H1 (cell line): ENCODE measurements at regions not wholly inside any gene's neighbourhood (a gene's known extent, or its start where the extent isn't known, plus 50 kb on each side); places are given as distances from the start of the nearest gene placed in this dataset.

ENCODE experiments used
- CTCF ChIA-PET: fragments of 300-600 bp; sonication (Branson Sonifier 250); formaldehyde crosslinking; loops from one replicate; lab custom pipeline; 2021; ENCODE audit not compliant: partially characterized antibody; lab: Charles Lee
- POLR2A ChIA-PET: fragments of 300-600 bp; sonication (Branson Sonifier 250); formaldehyde crosslinking; loops from one replicate; lab custom pipeline; 2021; ENCODE audit warnings: inconsistent platforms; ENCODE audit not compliant: partially characterized antibody; lab: Charles Lee
- DNase-seq, 2 experiments: peaks; one replicate each; pipeline versions ENCODE4 v3.0.0 to v3.0.0-alpha.2; 2010 to 2022; ENCODE audit warnings: low spot score in 2 of 2, low read depth in 1 of 2, mixed read lengths in 1 of 2
- FAIRE-seq: peaks from 2 replicates; lab custom pipeline; 2011; peaks lifted over from hg19 to GRCh38; lab: Jason Lieb, UNC
- H2AFZ ChIP-seq: 2 replicates; pipeline ENCODE4 v1.8.1; 2012; ENCODE audit warnings: low read length, inconsistent platforms
- H2AK5ac ChIP-seq: 2 replicates; pipeline ENCODE4 v1.6.1; 2013; ENCODE audit warnings: low read depth, low read length
- H2BK120ac ChIP-seq: replicated peaks from 2 replicates; pipeline ENCODE3; 2013; ENCODE audit warnings: low read depth, low read length, inconsistent platforms
- H2BK12ac ChIP-seq: 2 replicates; pipeline ENCODE4 v1.6.1; 2013; ENCODE audit warnings: low read depth, low read length
- H2BK15ac ChIP-seq: 2 replicates; pipeline ENCODE4 v1.6.1; 2013; ENCODE audit warnings: low read length
- H2BK20ac ChIP-seq: 2 replicates; pipeline ENCODE4 v1.6.1; 2013; ENCODE audit warnings: low read length
- H2BK5ac ChIP-seq: 2 replicates; pipeline ENCODE4 v1.6.1; 2013; ENCODE audit warnings: low read depth, low read length
- H3K14ac ChIP-seq: 2 replicates; pipeline ENCODE4 v1.6.1; 2013; ENCODE audit warnings: inconsistent platforms; ENCODE audit not compliant: insufficient read length
- H3K18ac ChIP-seq: 2 replicates; pipeline ENCODE4 v1.6.1; 2013; ENCODE audit warnings: low read length; ENCODE audit errors: extremely low read depth
- H3K23ac ChIP-seq: 2 replicates; pipeline ENCODE4 v1.6.1; 2013; ENCODE audit warnings: inconsistent platforms; ENCODE audit not compliant: insufficient read length
- H3K23me2 ChIP-seq: 2 replicates; pipeline ENCODE4 v1.6.1; 2013; ENCODE audit warnings: low read depth, low read length
- H3K27ac ChIP-seq: 2 replicates; pipeline ENCODE4 v1.6.1; 2011; ENCODE audit warnings: low read depth, low read length, inconsistent platforms
- H3K27me3 ChIP-seq, 4 experiments: replicated peaks in 1 of 4; 1 replicate in 1 of 4; 2 replicates in 3 of 4; pipeline versions ENCODE4 v1.6.1 to v1.8.1; 2011 to 2013; ENCODE audit warnings: low read length in 3 of 4, mild to moderate bottlenecking in 3 of 4, inconsistent platforms in 2 of 4, mixed read lengths in 2 of 4, moderate library complexity in 1 of 4; ENCODE audit not compliant: control insufficient read depth in 3 of 4, insufficient read depth in 3 of 4; ENCODE audit errors: extremely low read depth in 1 of 4
- H3K36me3 ChIP-seq, 4 experiments: 2 replicates each; pipeline versions ENCODE4 v1.6.1 to v1.8.1; 2011 to 2013; ENCODE audit warnings: mild to moderate bottlenecking in 4 of 4, low read length in 3 of 4, moderate library complexity in 2 of 4, control low read depth in 1 of 4, inconsistent platforms in 1 of 4; ENCODE audit not compliant: insufficient read depth in 4 of 4, control insufficient read depth in 2 of 4
- H3K4ac ChIP-seq: replicated peaks from 2 replicates; pipeline ENCODE3; 2013; ENCODE audit warnings: low read length, low read depth, mixed read lengths, inconsistent platforms; ENCODE audit not compliant: insufficient read length
- H3K4me1 ChIP-seq, 4 experiments: replicated peaks in 1 of 4; 1 replicate in 1 of 4; 2 replicates in 3 of 4; pipeline versions ENCODE4 v1.6.1 to v1.8.1; 2011 to 2013; ENCODE audit warnings: low read length in 3 of 4, inconsistent platforms in 2 of 4, mixed read lengths in 1 of 4; ENCODE audit not compliant: insufficient read depth in 4 of 4, control insufficient read depth in 3 of 4
- H3K4me2 ChIP-seq, 2 experiments: 2 replicates each; pipeline versions ENCODE4 v1.6.1 to v1.8.1; 2011 to 2013; ENCODE audit warnings: low read depth in 2 of 2, low read length in 2 of 2, control low read depth in 1 of 2, inconsistent platforms in 1 of 2, mild to moderate bottlenecking in 1 of 2; ENCODE audit not compliant: insufficient read depth in 1 of 2
- H3K4me3 ChIP-seq, 4 experiments: fragments of 200-600, 300-600 bp in 1 of 4; sonication (generic), shearing (Covaris generic), sonication (Bioruptor Twin) in 1 of 4; 2 replicates each; pipeline versions ENCODE4 v1.5.1 to v1.8.1; 2011 to 2016; ENCODE audit warnings: low read length in 4 of 4, low read depth in 3 of 4, control low read depth in 2 of 4, inconsistent platforms in 2 of 4, mild to moderate bottlenecking in 2 of 4, mixed read lengths in 1 of 4, moderate library complexity in 1 of 4; ENCODE audit not compliant: insufficient read depth in 2 of 4; ENCODE audit errors: extremely low read depth in 1 of 4
- H3K56ac ChIP-seq: replicated peaks from 2 replicates; pipeline ENCODE3; 2013; ENCODE audit warnings: low read depth, mild to moderate bottlenecking, mixed read lengths, low read length, inconsistent platforms; ENCODE audit not compliant: insufficient read length
- H3K79me1 ChIP-seq: 2 replicates; pipeline ENCODE4 v1.6.1; 2013; ENCODE audit warnings: low read depth, low read length, control low read depth
- H3K79me2 ChIP-seq, 2 experiments: 2 replicates each; pipeline versions ENCODE4 v1.6.1 to v1.8.1; 2012 to 2013; ENCODE audit warnings: low read length in 2 of 2, mild to moderate bottlenecking in 2 of 2, inconsistent platforms in 1 of 2; ENCODE audit not compliant: insufficient read depth in 2 of 2, control insufficient read depth in 1 of 2
- H3K9ac ChIP-seq, 4 experiments: replicated peaks in 1 of 4; 1 replicate in 1 of 4; 2 replicates in 3 of 4; pipeline versions ENCODE4 v1.6.1 to v1.8.1; 2011 to 2013; ENCODE audit warnings: low read depth in 3 of 4, low read length in 3 of 4, control low read depth in 2 of 4, mild to moderate bottlenecking in 2 of 4, moderate library complexity in 2 of 4, inconsistent platforms in 1 of 4; ENCODE audit errors: extremely low read depth in 1 of 4
- H3K9me3 ChIP-seq, 2 experiments: 2 replicates each; pipeline versions ENCODE4 v1.6.1 to v1.8.1; 2012 to 2013; ENCODE audit warnings: mild to moderate bottlenecking in 2 of 2, moderate library complexity in 2 of 2, control low read depth in 1 of 2, inconsistent platforms in 1 of 2, low read depth in 1 of 2, low read length in 1 of 2, mixed read lengths in 1 of 2; ENCODE audit not compliant: insufficient read depth in 2 of 2
- H4K20me1 ChIP-seq, 2 experiments: replicated peaks in 1 of 2; 2 replicates each; pipeline versions ENCODE3 to v1.8.1; 2011 to 2013; ENCODE audit warnings: inconsistent platforms in 2 of 2, low read length in 2 of 2, mild to moderate bottlenecking in 1 of 2; ENCODE audit not compliant: insufficient read depth in 2 of 2, control insufficient read depth in 1 of 2
- H4K5ac ChIP-seq: 2 replicates; pipeline ENCODE4 v1.6.1; 2013; ENCODE audit warnings: low read length, low read depth, mixed read lengths, inconsistent platforms; ENCODE audit not compliant: insufficient read length
- H4K8ac ChIP-seq: 2 replicates; pipeline ENCODE4 v1.8.0; 2013; ENCODE audit warnings: mild to moderate bottlenecking, moderate library complexity, low read length, inconsistent platforms; ENCODE audit not compliant: insufficient read depth; ENCODE audit errors: extremely low read depth
- H4K91ac ChIP-seq: replicated peaks from 2 replicates; pipeline ENCODE3; 2013; ENCODE audit warnings: low read length, mixed read lengths, inconsistent platforms; ENCODE audit not compliant: insufficient read length
- ATF2 ChIP-seq: IDR thresholded peaks from 2 replicates; pipeline ENCODE4 v1.6.1; 2012; ENCODE audit warnings: low read length, inconsistent platforms
- ATF3 ChIP-seq: IDR thresholded peaks from 2 replicates; pipeline ENCODE4 v1.6.1; 2011; ENCODE audit warnings: low read depth, mild to moderate bottlenecking, low read length; ENCODE audit not compliant: insufficient read depth
- CHD2 ChIP-seq: IDR thresholded peaks from 2 replicates; pipeline ENCODE4 v1.6.1; 2012; ENCODE audit warnings: low read length, improper control_type of control experiment
- CTCF ChIP-seq, 3 experiments: IDR thresholded peaks; 1 replicate in 2 of 3; 2 replicates in 1 of 3; pipeline versions ENCODE4 v1.5.1 to v1.6.1; 2011; ENCODE audit warnings: low read length in 3 of 3, mild to moderate bottlenecking in 3 of 3, inconsistent platforms in 2 of 3, low read depth in 1 of 3, moderate library complexity in 1 of 3; ENCODE audit not compliant: insufficient read depth in 1 of 3; ENCODE audit errors: control extremely low read depth in 1 of 3
- KDM5A ChIP-seq: fragments of 200-600 bp; IDR thresholded peaks from 2 replicates; pipeline ENCODE4 v1.7.1; 2012; ENCODE audit warnings: mild to moderate bottlenecking, low read length, inconsistent platforms, mixed read lengths
- RBBP5 ChIP-seq: IDR thresholded peaks from 2 replicates; pipeline ENCODE4 v1.7.1; 2012; ENCODE audit warnings: low read depth, mild to moderate bottlenecking, inconsistent platforms, low read length, moderate library complexity, borderline replicate concordance
- SAP30 ChIP-seq: fragments of 300-600 bp; sonication (generic); IDR thresholded peaks from 2 replicates; pipeline ENCODE4 v1.7.1; 2012; ENCODE audit warnings: low read length, moderate library complexity, mild to moderate bottlenecking, inconsistent platforms; ENCODE audit not compliant: insufficient read depth, insufficient replicate concordance
- SUZ12 ChIP-seq: fragments of 200-600 bp; sonication (generic); IDR thresholded peaks from 2 replicates; pipeline ENCODE4 v1.6.1; 2012; ENCODE audit warnings: mild to moderate bottlenecking, inconsistent platforms, low read length, moderate library complexity, mixed read lengths
- TF ChIP-seq, protein P1 (sequence below): IDR thresholded peaks from 2 replicates; pipeline ENCODE4 v1.6.1; 2011; ENCODE audit warnings: low read length, improper control_type of control experiment

GRCh38 chr7:50852901-50853300 lies 70.2 kb upstream of the GRB10 start:
- Histone ChIP-seq H3K23ac (no peak overlapping the region), H3K27me3 (peaks cover 0 to 2% (median 0%) of the 10 kb centered on the region in 4 experiments; a peak in 2 of 7 replicates), H3K4me1 (no peaks in the 10 kb centered on the region), H4K20me1 (peaks cover 0 to 3% of the 10 kb centered on the region in 2 experiments), H2AK5ac (no peak overlapping the region), H2AFZ (no peak overlapping the region), H3K79me1 (no peaks in the 10 kb centered on the region), H3K9ac (no peak overlapping the region), H2BK120ac (no peak overlapping the region), H2BK12ac (no peak overlapping the region), H3K4me2 (no peak overlapping the region), H3K9me3 (no peaks in the 10 kb centered on the region), H3K4ac (no peak overlapping the region), H4K5ac (no peak overlapping the region), H3K79me2 (no peaks in the 10 kb centered on the region), H2BK20ac (no peak overlapping the region), H3K56ac (no peak overlapping the region), H2BK5ac (no peak overlapping the region), H3K27ac (no peak overlapping the region), H3K4me3 (no peak overlapping the region), H3K18ac (no peak overlapping the region), H2BK15ac (no peak overlapping the region), H4K91ac (no peak overlapping the region), H3K23me2 (peaks cover 6% of the 10 kb centered on the region), H3K36me3 (no peaks in the 10 kb centered on the region), H4K8ac (no peak overlapping the region), H3K14ac (no peak overlapping the region)
- ChIA-PET CTCF (interaction anchor here (0.7 kb wide), 1 partner anchor 49 kb away, joined by 3 read pairs; no protein-coding TSS in a partner anchor), POLR2A (no interaction called here)
- no peak for FAIRE-seq
- DNase-seq, result peak in 1 of 2 experiments; percentile 13
- TF ChIP-seq RBBP5 (no peak), SAP30 (no peak), KDM5A (no peak), SUZ12 (no peak), ATF3 (no peak), CHD2 (no peak), CTCF (IDR thresholded peaks at IDR 0.05; ENCODE audit: control extremely low read depth in 1 of 3, insufficient read depth in 1 of 3, low read depth in 1 of 3, low read length in 3 of 3) (no peak), ATF2 (no peak)
- TF ChIP-seq, protein P1, sequence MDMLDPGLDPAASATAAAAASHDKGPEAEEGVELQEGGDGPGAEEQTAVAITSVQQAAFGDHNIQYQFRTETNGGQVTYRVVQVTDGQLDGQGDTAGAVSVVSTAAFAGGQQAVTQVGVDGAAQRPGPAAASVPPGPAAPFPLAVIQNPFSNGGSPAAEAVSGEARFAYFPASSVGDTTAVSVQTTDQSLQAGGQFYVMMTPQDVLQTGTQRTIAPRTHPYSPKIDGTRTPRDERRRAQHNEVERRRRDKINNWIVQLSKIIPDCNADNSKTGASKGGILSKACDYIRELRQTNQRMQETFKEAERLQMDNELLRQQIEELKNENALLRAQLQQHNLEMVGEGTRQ, result no peak
